K562 (cell line): ENCODE measurements at regions not wholly inside any gene's neighbourhood (a gene's known extent, or its start where the extent isn't known, plus 50 kb on each side); places are given as distances from the start of the nearest gene placed in this dataset.
"Not testable (repeated sequence)": the region's sequence is repeated elsewhere in the genome, so short reads cannot be mapped to it uniquely, and the experiment has no call there.

Source experiments
- ATAC-seq: fragments of 200-7000 bp; cut with Tn5 transposase; 3 replicates; pipeline ENCODE4 v1.9.1; 2020; ENCODE audit warnings: moderate library complexity
- BruUV-seq: library from RNA; stranded (reverse); fragments of 400-500 nt; replicated peaks from 2 replicates; lab custom pipeline; 2021; lab: Mats Ljungman, UMichigan
- CTCF ChIA-PET: fragments of 300-600 bp; formaldehyde crosslinking; extraction: SDS; loops from one replicate; lab custom pipeline; 2021; ENCODE audit warnings: low intra/inter-chr PET ratio; lab: Yijun Ruan, JAX
- POLR2A ChIA-PET: fragments of 300-600, 350-650 bp; sonication (Branson Sonifier 250); formaldehyde crosslinking; extraction: SDS; loops from one replicate; lab custom pipeline; 2021; ENCODE audit warnings: antibody characterized with exemption, inconsistent platforms; lab: Yijun Ruan, JAX
- DNase-seq, 4 experiments: peaks; one replicate each; pipeline versions ENCODE4 v3.0.0 to v3.0.0-alpha.2; 2011 to 2018; ENCODE audit warnings: low spot score in 3 of 4, mixed read lengths in 3 of 4; ENCODE audit errors: extremely low read depth in 1 of 4
- FAIRE-seq: peaks from 2 replicates; lab custom pipeline; 2011; peaks lifted over from hg19 to GRCh38; lab: Jason Lieb, UNC
- H2AFZ ChIP-seq: 2 replicates; pipeline ENCODE4 v1.6.0; 2011; ENCODE audit warnings: low read depth, low read length, control low read depth, inconsistent platforms
- H3K27ac ChIP-seq: fragments of 200-600 bp; 3 replicates; pipeline ENCODE4 v1.8.0; 2011; ENCODE audit warnings: low read depth, mild to moderate bottlenecking, control low read depth, inconsistent platforms, low read length, moderate library complexity, mixed read lengths; ENCODE audit errors: extremely low read depth
- H3K27me3 ChIP-seq, 2 experiments: fragments of 300-600 bp in 1 of 2; 2 replicates in 1 of 2; 3 replicates in 1 of 2; pipeline versions ENCODE4 v1.6.0 to v1.8.0; 2011; ENCODE audit warnings: inconsistent platforms in 2 of 2, low read length in 2 of 2, mild to moderate bottlenecking in 1 of 2, mixed read lengths in 1 of 2, moderate library complexity in 1 of 2; ENCODE audit not compliant: control insufficient read depth in 2 of 2, insufficient read depth in 2 of 2
- H3K36me3 ChIP-seq: fragments of 300-600 bp; 3 replicates; pipeline ENCODE4 v1.8.0; 2011; ENCODE audit warnings: mild to moderate bottlenecking, low read length, inconsistent platforms; ENCODE audit not compliant: control insufficient read depth, insufficient read depth
- H3K4me1 ChIP-seq, 2 experiments: fragments of 200-600 bp in 1 of 2; replicated peaks in 1 of 2; 2 replicates in 1 of 2; 3 replicates in 1 of 2; pipeline versions ENCODE4 v1.5.1 to v1.8.0; 2011; ENCODE audit warnings: inconsistent platforms in 2 of 2, low read length in 2 of 2, mild to moderate bottlenecking in 1 of 2, mixed read lengths in 1 of 2, moderate library complexity in 1 of 2; ENCODE audit not compliant: control insufficient read depth in 2 of 2, insufficient read depth in 2 of 2
- H3K4me2 ChIP-seq: 2 replicates; pipeline ENCODE4 v1.6.1; 2011; ENCODE audit warnings: low read length, control low read depth, inconsistent platforms, mixed read lengths; ENCODE audit not compliant: insufficient read depth
- H3K4me3 ChIP-seq: fragments of 200-600 bp; sonication (generic), shearing (Covaris generic); 2 replicates; pipeline ENCODE4 v1.5.1; 2016; ENCODE audit warnings: control low read depth, inconsistent platforms
- H3K79me2 ChIP-seq: fragments of 200-600 bp; 3 replicates; pipeline ENCODE4 v1.8.0; 2011; ENCODE audit warnings: low read length, inconsistent platforms; ENCODE audit not compliant: control insufficient read depth, insufficient read depth
- H3K9ac ChIP-seq, 2 experiments: 2 replicates each; pipeline versions ENCODE4 v1.6.0 to v1.6.1; 2011; ENCODE audit warnings: low read depth in 2 of 2, low read length in 2 of 2, control low read depth in 1 of 2, inconsistent platforms in 1 of 2, mild to moderate bottlenecking in 1 of 2, mixed read lengths in 1 of 2; ENCODE audit not compliant: insufficient read depth in 1 of 2
- H3K9me1 ChIP-seq: one replicate; pipeline ENCODE4 v1.6.0; 2011; ENCODE audit warnings: inconsistent platforms, mild to moderate bottlenecking, low read length, moderate library complexity; ENCODE audit not compliant: control insufficient read depth, insufficient read depth
- H3K9me3 ChIP-seq: replicated peaks from 2 replicates; pipeline ENCODE4 v1.5.1; 2011; ENCODE audit warnings: low read depth, low read length, inconsistent platforms; ENCODE audit not compliant: control insufficient read depth, insufficient read depth
- H4K20me1 ChIP-seq: replicated peaks from 2 replicates; pipeline ENCODE4 v1.6.1; 2011; ENCODE audit warnings: low read length, inconsistent platforms, mixed read lengths; ENCODE audit not compliant: control insufficient read depth, insufficient read depth
- EP400 ChIP-seq: fragments of 450-650 bp; IDR thresholded peaks from 2 replicates; pipeline ENCODE4 v1.6.1; 2017; ENCODE audit warnings: antibody characterized with exemption, mild to moderate bottlenecking, moderate library complexity
- SRSF1 ChIP-seq: fragments of 200-400 bp; formaldehyde crosslinking; IDR thresholded peaks from 2 replicates; pipeline ENCODE4 v1.6.1; 2017; ENCODE audit warnings: mild to moderate bottlenecking, low read depth, low read length, moderate library complexity
- WGBS: fragments of 100-300 bp; shearing (Covaris generic); methylation state at CpG from one replicate; pipeline ENCODE4 v1.1.6; 2016; ENCODE audit warnings: low coverage, mixed read lengths; ENCODE audit not compliant: insufficient coverage; ENCODE audit errors: missing lambda C conversion rate; 5-methylcytosine and 5-hydroxymethylcytosine counted together
- in situ Hi-C: fragments of 300-500 bp; cut with MboI; formaldehyde crosslinking; loops from 4 replicates; pipeline ENCODE4 v1.15.0; 2018; ENCODE audit warnings: inconsistent platforms, mixed read lengths
- intact Hi-C: fragments of 100-400 bp; cut with micrococcal nuclease; formaldehyde crosslinking; loops from 2 replicates; pipeline ENCODE4 v1.14.2; 2022
- TF ChIP-seq, protein P1 (sequence below): fragments of 200-400 bp; formaldehyde crosslinking; IDR thresholded peaks from 2 replicates; pipeline ENCODE4 v1.6.1; 2017; ENCODE audit warnings: mild to moderate bottlenecking, low read depth, low read length, moderate library complexity

DNA sequence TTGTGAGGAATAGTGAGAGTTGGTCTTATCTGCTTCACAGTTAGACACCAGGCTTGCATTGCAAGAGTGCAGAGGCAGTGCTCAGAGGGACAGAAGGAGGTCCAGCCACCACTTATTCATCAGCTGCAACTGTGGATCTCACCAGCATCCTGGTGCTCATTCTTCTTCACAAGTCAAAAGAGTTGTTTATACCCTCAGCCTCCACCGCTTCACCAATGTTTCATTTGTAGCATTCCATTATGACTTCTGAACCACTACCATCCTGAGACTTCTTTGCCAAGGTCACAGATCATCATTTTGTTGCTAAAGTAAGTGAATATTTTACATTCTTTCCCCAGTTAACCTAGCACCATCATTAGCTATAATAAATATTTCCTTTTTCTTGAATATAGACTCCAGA is 230.5 kb upstream of the KITLG start:
- no peak for DNase-seq
- in situ Hi-C loops: no loop called here
- no peak overlapping the region for H3K4me3 ChIP-seq
- no peak for TF ChIP-seq SRSF1
- TF ChIP-seq, protein P1, sequence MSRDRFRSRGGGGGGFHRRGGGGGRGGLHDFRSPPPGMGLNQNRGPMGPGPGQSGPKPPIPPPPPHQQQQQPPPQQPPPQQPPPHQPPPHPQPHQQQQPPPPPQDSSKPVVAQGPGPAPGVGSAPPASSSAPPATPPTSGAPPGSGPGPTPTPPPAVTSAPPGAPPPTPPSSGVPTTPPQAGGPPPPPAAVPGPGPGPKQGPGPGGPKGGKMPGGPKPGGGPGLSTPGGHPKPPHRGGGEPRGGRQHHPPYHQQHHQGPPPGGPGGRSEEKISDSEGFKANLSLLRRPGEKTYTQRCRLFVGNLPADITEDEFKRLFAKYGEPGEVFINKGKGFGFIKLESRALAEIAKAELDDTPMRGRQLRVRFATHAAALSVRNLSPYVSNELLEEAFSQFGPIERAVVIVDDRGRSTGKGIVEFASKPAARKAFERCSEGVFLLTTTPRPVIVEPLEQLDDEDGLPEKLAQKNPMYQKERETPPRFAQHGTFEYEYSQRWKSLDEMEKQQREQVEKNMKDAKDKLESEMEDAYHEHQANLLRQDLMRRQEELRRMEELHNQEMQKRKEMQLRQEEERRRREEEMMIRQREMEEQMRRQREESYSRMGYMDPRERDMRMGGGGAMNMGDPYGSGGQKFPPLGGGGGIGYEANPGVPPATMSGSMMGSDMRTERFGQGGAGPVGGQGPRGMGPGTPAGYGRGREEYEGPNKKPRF: no peak
- no peak for TF ChIP-seq EP400
- TF ChIP-seq, all 486 proteins: peak for 0
- 7% methylated on average over 1 of the region's 1 CpG for WGBS
- no peak overlapping the region for H2AFZ ChIP-seq
- no peaks in the 10 kb centered on the region for H3K4me1 ChIP-seq
- ChIA-PET POLR2A (no interaction called here), CTCF (no interaction called here)
- ATAC-seq (no peak), FAIRE-seq (no peak)
- no peaks in the 10 kb centered on the region for H3K36me3 ChIP-seq
- no TSS peak for BruUV-seq
- H3K27ac ChIP-seq: no peak overlapping the region
- H3K79me2 ChIP-seq: no peaks in the 10 kb centered on the region
- no peak overlapping the region for H3K9ac ChIP-seq
- no peak overlapping the region for H3K4me2 ChIP-seq
- H4K20me1 ChIP-seq: no peaks in the 10 kb centered on the region
- intact Hi-C loops: no loop called here
- H3K9me3 ChIP-seq: no peaks in the 10 kb centered on the region
- H3K27me3 ChIP-seq: no peaks in the 10 kb centered on the region
- no peaks in the 10 kb centered on the region for H3K9me1 ChIP-seq

DNA sequence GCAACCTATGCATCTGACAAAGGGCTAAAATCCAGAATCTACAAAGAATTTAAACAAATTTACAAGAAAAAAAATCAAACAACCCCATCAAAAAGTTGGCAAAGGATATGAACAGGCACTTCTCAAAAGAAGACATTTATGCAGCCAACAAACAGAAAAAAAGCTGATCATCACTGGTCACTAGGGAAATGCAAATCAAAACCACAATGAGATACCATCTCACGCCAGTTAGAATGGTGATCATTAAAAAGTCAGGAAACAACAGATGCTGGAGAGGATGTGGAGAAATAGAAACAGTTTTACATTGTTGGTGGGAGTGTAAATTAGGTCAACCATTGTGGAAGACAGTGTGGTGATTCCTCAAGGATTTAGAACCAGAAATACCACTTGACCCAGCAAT is 229.6 kb upstream of the KITLG start:
- H3K4me2 ChIP-seq, H2AFZ ChIP-seq, H4K20me1 ChIP-seq, H3K4me1 ChIP-seq, in situ Hi-C loops, H3K9me1 ChIP-seq, H3K27ac ChIP-seq, DNase-seq, POLR2A ChIA-PET, ATAC-seq, FAIRE-seq, H3K9me3 ChIP-seq, H3K79me2 ChIP-seq, CTCF ChIA-PET, intact Hi-C loops, H3K4me3 ChIP-seq, H3K27me3 ChIP-seq, BruUV-seq, H3K9ac ChIP-seq, H3K36me3 ChIP-seq: not testable (repeated sequence)
- 0% methylated on average over 1 of the region's 1 CpG for WGBS
